ENCODE measurements at regions not wholly inside any gene's neighbourhood (a gene's known extent, or its start where the extent isn't known, plus 50 kb on each side); places are given as distances from the start of the nearest gene placed in this dataset.

GRCh38 chr5:163724305-163724704 lies 218.9 kb downstream of the MAT2B start:
- under 1% methylated on average over 3 of the region's 3 CpGs for WGBS (ENCODE audit: low lambda C conversion rate)
- FAIRE-seq = no peak
- Histone ChIP-seq H3K36me3 (replicated peaks in 1 of 2; ENCODE audit: control insufficient read depth in 1 of 2, insufficient read depth in 2 of 2, low read length in 2 of 2) (no peaks in the 10 kb centered on the region), H3K4me2 (ENCODE audit: low read depth, low read length) (no peak overlapping the region), H2AFZ (ENCODE audit: low read length) (no peak overlapping the region), H3K9me3 (ENCODE audit: low read length) (no peaks in the 10 kb centered on the region), H3K4me3 (replicated peaks in 1 of 3; ENCODE audit: insufficient read depth in 1 of 3, low read depth in 2 of 3, low read length in 3 of 3) (no peak overlapping the region), H4K20me1 (ENCODE audit: insufficient read depth, low read length) (no peaks in the 10 kb centered on the region), H3K4me1 (ENCODE audit: insufficient read depth, low read length) (no peaks in the 10 kb centered on the region), H3K9ac (ENCODE audit: insufficient read depth, low read depth, low read length) (no peak overlapping the region), H3K27ac (ENCODE audit: extremely low read length, insufficient read depth, low read length) (no peak overlapping the region), H3K27me3 (ENCODE audit: control insufficient read depth in 1 of 2, insufficient read depth in 2 of 2, low read length in 2 of 2) (no peaks in the 10 kb centered on the region), H3K79me2 (ENCODE audit: insufficient read depth, low read length) (no peaks in the 10 kb centered on the region)
- CTCF ChIA-PET (ENCODE audit: low intra/inter-chr PET ratio, low total read pairs) = no interaction called here
- intact Hi-C loops (cut with micrococcal nuclease; ENCODE audit: unreplicated experiment) (no loop called here), in situ Hi-C loops (cut with HindIII; ENCODE audit: extremely low pct_ligation_motif_present, low pct_unique_long_range_greater_than_20kb) (no loop called here)
- no TSS peak for BruUV-seq (replicated peaks)
- TF ChIP-seq ZBTB49 (CRISPR knock-in tag; IDR thresholded peaks at IDR 0.05; ENCODE audit: borderline replicate concordance) = no peak
- DNase-seq (ENCODE audit: low spot score) = no peak
- ATAC-seq = no peak
- POLR2A ChIA-PET = no interaction called here

- Histone ChIP-seq H3K27me3 (ENCODE audit: control insufficient read depth in 1 of 2, insufficient read depth in 2 of 2, low read length in 2 of 2) (no peaks in the 10 kb centered on the region), H4K20me1 (ENCODE audit: insufficient read depth, low read length) (no peaks in the 10 kb centered on the region), H3K9me3 (ENCODE audit: low read length) (no peaks in the 10 kb centered on the region), H3K27ac (ENCODE audit: extremely low read length, insufficient read depth, low read length) (no peak overlapping the region), H3K4me3 (replicated peaks in 1 of 3; ENCODE audit: insufficient read depth in 1 of 3, low read depth in 2 of 3, low read length in 3 of 3) (no peak overlapping the region), H3K79me2 (ENCODE audit: insufficient read depth, low read length) (no peaks in the 10 kb centered on the region), H3K9ac (ENCODE audit: insufficient read depth, low read depth, low read length) (no peak overlapping the region), H3K4me1 (ENCODE audit: insufficient read depth, low read length) (no peaks in the 10 kb centered on the region), H3K36me3 (replicated peaks in 1 of 2; ENCODE audit: control insufficient read depth in 1 of 2, insufficient read depth in 2 of 2, low read length in 2 of 2) (no peaks in the 10 kb centered on the region), H3K4me2 (ENCODE audit: low read depth, low read length) (no peak overlapping the region), H2AFZ (ENCODE audit: low read length) (no peak overlapping the region)
- DNase-seq (ENCODE audit: low spot score) (no peak), FAIRE-seq (no peak), ATAC-seq (no peak)
- ChIA-PET POLR2A (no interaction called here), CTCF (ENCODE audit: low intra/inter-chr PET ratio, low total read pairs) (no interaction called here)
- in situ Hi-C loops (cut with HindIII; ENCODE audit: extremely low pct_ligation_motif_present, low pct_unique_long_range_greater_than_20kb) = no loop called here
- WGBS (ENCODE audit: low lambda C conversion rate) = 12% methylated on average over 4 of the region's 4 CpGs
- intact Hi-C loops (cut with micrococcal nuclease; ENCODE audit: unreplicated experiment) = no loop called here
- no TSS peak for BruUV-seq (replicated peaks)
- TF ChIP-seq CC2D1A (CRISPR knock-in tag; IDR thresholded peaks at IDR 0.05) = no peak
- TF ChIP-seq KDM5B (CRISPR knock-in tag; IDR thresholded peaks at IDR 0.05; ENCODE audit: borderline replicate concordance) = no peak
- TF ChIP-seq SNAPC2 (CRISPR knock-in tag; IDR thresholded peaks at IDR 0.05) = no peak
- TF ChIP-seq ZXDC (CRISPR knock-in tag; IDR thresholded peaks at IDR 0.05) = no peak
- no peak for TF ChIP-seq BRF2 (CRISPR knock-in tag; IDR thresholded peaks at IDR 0.05)
- no peak for TF ChIP-seq ATF4 (CRISPR knock-in tag; IDR thresholded peaks at IDR 0.05)
- no peak for TF ChIP-seq MXI1 (IDR thresholded peaks at IDR 0.05; ENCODE audit: borderline replicate concordance, low read depth, low read length)
- TF ChIP-seq ZNF569 (CRISPR knock-in tag; IDR thresholded peaks at IDR 0.05; ENCODE audit: borderline replicate concordance) = no peak
- no peak for TF ChIP-seq ZNF883 (CRISPR knock-in tag; IDR thresholded peaks at IDR 0.05; ENCODE audit: not compliant biosample characterization)
- no peak for TF ChIP-seq MYNN (CRISPR knock-in tag; IDR thresholded peaks at IDR 0.05; ENCODE audit: low read depth)
Measured at GRCh38 chr5:163727028-163727427, 221.6 kb downstream of the MAT2B start.
